Hematopoietic multipotent progenitor cell treated with erythropoietin and hydrocortisone succinate and interleukin-3 and kit ligand, for 4 days (in vitro differentiated cells): ENCODE measurements at regions not wholly inside any gene's neighbourhood (a gene's known extent, or its start where the extent isn't known, plus 50 kb on each side); places are given as distances from the start of the nearest gene placed in this dataset.
"Not testable (repeated sequence)": the region's sequence is repeated elsewhere in the genome, so short reads cannot be mapped to it uniquely, and the experiment has no call there.

ENCODE experiments used
- DNase-seq: peaks from one replicate; pipeline ENCODE4 v3.0.0-alpha.2; 2015

- no peak for DNase-seq
Observed at GRCh38 chr1:243996223-243996622, 54.9 kb upstream of the ZBTB18 start.

GRCh38 chr1:243991650-243992049 lies 59.4 kb upstream of the ZBTB18 start:
- no peak for DNase-seq

- DNase-seq = no peak
Observed at GRCh38 chr1:243984788-243985187, 66.3 kb upstream of the ZBTB18 start.

GRCh38 chr1:243982447-243983018 lies 68.5 kb upstream of the ZBTB18 start:
- no peak for DNase-seq

GRCh38 chr1:243980471-243980870 lies 70.6 kb upstream of the ZBTB18 start:
- DNase-seq = no peak

- no peak for DNase-seq
Observed at GRCh38 chr1:243980071-243980470, 71.0 kb upstream of the ZBTB18 start.

GRCh38 chr1:243979396-243979795 lies 71.7 kb upstream of the ZBTB18 start:
- no peak for DNase-seq

- DNase-seq = no peak
Observed at GRCh38 chr1:243977094-243977493, 74.0 kb upstream of the ZBTB18 start.

GRCh38 chr1:243974451-243975292 lies 76.4 kb upstream of the ZBTB18 start:
- peak; percentile 54 for DNase-seq

GRCh38 chr1:243973169-243973568 lies 77.9 kb upstream of the ZBTB18 start:
- no peak for DNase-seq

GRCh38 chr1:243970077-243970476 lies 81.0 kb upstream of the ZBTB18 start:
- peak; percentile 25 for DNase-seq

GRCh38 chr1:243968413-243968812 lies 82.7 kb upstream of the ZBTB18 start:
- DNase-seq = no peak

- no peak for DNase-seq
Observed at GRCh38 chr1:243964915-243965314, 86.2 kb upstream of the ZBTB18 start.

GRCh38 chr1:243963571-243963970 lies 87.5 kb upstream of the ZBTB18 start:
- peak; percentile 61 for DNase-seq

GRCh38 chr1:243962541-243962940 lies 88.5 kb upstream of the ZBTB18 start:
- no peak for DNase-seq

- no peak for DNase-seq
Observed at GRCh38 chr1:243959998-243960397, 91.1 kb upstream of the ZBTB18 start.

GRCh38 chr1:243957141-243957540 lies 93.9 kb upstream of the ZBTB18 start:
- DNase-seq = no peak

- no peak for DNase-seq
Observed at GRCh38 chr1:243956450-243956849, 94.6 kb upstream of the ZBTB18 start.

GRCh38 chr1:243951207-243951606 lies 99.9 kb upstream of the ZBTB18 start:
- not testable (repeated sequence) for DNase-seq

GRCh38 chr1:243950166-243950565 lies 100.1 kb upstream of the AKT3 start:
- no peak for DNase-seq

GRCh38 chr1:243946946-243947345 lies 96.9 kb upstream of the AKT3 start:
- DNase-seq = peak; percentile 67

GRCh38 chr1:243946253-243946652 lies 96.2 kb upstream of the AKT3 start:
- peak; percentile 54 for DNase-seq

- DNase-seq = no peak
Observed at GRCh38 chr1:243945727-243946126, 95.7 kb upstream of the AKT3 start.

- DNase-seq = peak; percentile 41
Observed at GRCh38 chr1:243944429-243945160, 94.6 kb upstream of the AKT3 start.
